Subcutaneous abdominal adipose tissue (tissue), 5 donors: ENCODE measurements at regions not wholly inside any gene's neighbourhood (a gene's known extent, or its start where the extent isn't known, plus 50 kb on each side); places are given as distances from the start of the nearest gene placed in this dataset.

ENCODE experiments used
- H3K27ac ChIP-seq: one replicate; pipeline ENCODE4 v1.7.0; 2013; ENCODE audit warnings: low read depth, mild to moderate bottlenecking, inconsistent platforms, low read length, moderate library complexity
- H3K27me3 ChIP-seq, 5 donors: one replicate each; pipeline ENCODE4 v1.7.0; 2013; ENCODE audit warnings: low read length in 5 of 5, inconsistent platforms in 1 of 5; ENCODE audit not compliant: control insufficient read depth in 5 of 5, insufficient read depth in 4 of 5
- H3K36me3 ChIP-seq, 5 donors: one replicate each; pipeline ENCODE4 v1.7.0; 2013; ENCODE audit warnings: low read length in 5 of 5; ENCODE audit not compliant: control insufficient read depth in 5 of 5, insufficient read depth in 5 of 5
- H3K4me1 ChIP-seq, 5 donors: one replicate each; pipeline ENCODE4 v1.7.0; 2013; ENCODE audit warnings: low read length in 5 of 5, mild to moderate bottlenecking in 3 of 5, moderate library complexity in 1 of 5; ENCODE audit not compliant: control insufficient read depth in 5 of 5, insufficient read depth in 5 of 5
- H3K4me3 ChIP-seq, 5 donors: one replicate each; pipeline ENCODE4 v1.7.0; 2013; ENCODE audit warnings: low read length in 5 of 5, low read depth in 1 of 5
- H3K9ac ChIP-seq, 5 donors: one replicate each; pipeline ENCODE4 v1.7.0; 2013; ENCODE audit warnings: low read length in 5 of 5, mild to moderate bottlenecking in 4 of 5, moderate library complexity in 3 of 5
- H3K9me3 ChIP-seq, 5 donors: one replicate each; pipeline ENCODE4 v1.7.0; 2013; ENCODE audit warnings: low read length in 5 of 5; ENCODE audit not compliant: control insufficient read depth in 5 of 5
- donor health status: healthy.
- donor health status: healthy.
- donor health status: healthy.
- donor health status: healthy.
- donor health status: healthy.

- H3K36me3 ChIP-seq = no peaks in the 10 kb centered on the region
- no peak overlapping the region for H3K4me3 ChIP-seq
- no peaks in the 10 kb centered on the region for H3K27me3 ChIP-seq
- H3K9ac ChIP-seq = no peak overlapping the region
- no peaks in the 10 kb centered on the region for H3K4me1 ChIP-seq
- no peak overlapping the region for H3K27ac ChIP-seq
- no peaks in the 10 kb centered on the region for H3K9me3 ChIP-seq
Observed at GRCh38 chr2:107775211-107775610, 51.5 kb upstream of the RGPD4 start.

GRCh38 chr2:107775791-107776190 lies 50.9 kb upstream of the RGPD4 start:
- Histone ChIP-seq H3K27ac (no peak overlapping the region), H3K4me3 (no peak overlapping the region), H3K27me3 (no peaks in the 10 kb centered on the region), H3K9me3 (no peaks in the 10 kb centered on the region), H3K4me1 (no peaks in the 10 kb centered on the region), H3K36me3 (no peaks in the 10 kb centered on the region), H3K9ac (no peak overlapping the region)

GRCh38 chr2:107776362-107776761 lies 50.3 kb upstream of the RGPD4 start:
- no peak overlapping the region for H3K4me3 ChIP-seq
- no peaks in the 10 kb centered on the region for H3K36me3 ChIP-seq
- no peaks in the 10 kb centered on the region for H3K9me3 ChIP-seq
- no peak overlapping the region for H3K27ac ChIP-seq
- H3K4me1 ChIP-seq = no peaks in the 10 kb centered on the region
- H3K27me3 ChIP-seq = no peaks in the 10 kb centered on the region
- H3K9ac ChIP-seq = no peak overlapping the region
